ENCODE measurements at regions not wholly inside any gene's neighbourhood (a gene's known extent, or its start where the extent isn't known, plus 50 kb on each side); places are given as distances from the start of the nearest gene placed in this dataset.

DNA sequence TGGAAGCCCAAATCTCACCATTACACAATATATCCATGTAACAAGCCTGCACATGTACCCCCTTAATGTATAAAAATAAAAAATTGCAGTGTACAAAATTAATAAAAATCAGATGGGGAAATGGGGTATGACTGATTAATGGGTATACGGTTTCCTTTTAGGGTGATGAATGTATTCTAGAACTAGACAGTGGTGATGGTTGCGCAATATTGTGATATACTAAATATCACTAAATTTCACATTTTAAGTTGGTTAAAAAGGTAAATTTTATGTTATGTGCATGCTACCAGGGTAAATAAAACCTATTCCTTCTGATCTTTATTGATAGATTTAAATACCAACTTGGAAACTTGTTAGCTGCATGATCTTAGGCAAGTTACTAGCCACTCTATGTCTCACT lies 129.4 kb downstream of the SPANXA1 start:
- Histone ChIP-seq H2BK12ac (ENCODE audit: insufficient read length, low read depth, low read length) (no peak overlapping the region), H2AK5ac (ENCODE audit: insufficient read length, low read length) (no peak overlapping the region), H3K79me2 (ENCODE audit: insufficient read depth, low read length) (no peaks in the 10 kb centered on the region), H2BK20ac (ENCODE audit: low read depth, low read length, poor library complexity, severe bottlenecking) (no peak overlapping the region), H4K8ac (replicated peaks; ENCODE audit: insufficient read length, low read depth, low read length) (no peak overlapping the region), H2BK120ac (ENCODE audit: low read depth, low read length, poor library complexity, severe bottlenecking) (no peak overlapping the region), H3K4ac (ENCODE audit: low read depth, low read length) (no peak overlapping the region), H4K5ac (ENCODE audit: insufficient read length, low read depth, low read length) (no peak overlapping the region), H3K56ac (ENCODE audit: insufficient read length, low read depth, low read length) (no peak overlapping the region), H3K27ac (ENCODE audit: insufficient read length, low read depth, low read length) (no peak overlapping the region), H3K18ac (ENCODE audit: insufficient read length, low read depth, low read length) (no peak overlapping the region), H3K14ac (ENCODE audit: insufficient read depth, low read length) (no peak overlapping the region), H3K4me2 (ENCODE audit: insufficient read depth, insufficient read length, low read length) (no peak overlapping the region), H2BK15ac (ENCODE audit: low read depth, low read length) (no peak overlapping the region), H3T11ph (ENCODE audit: low read length) (no peak overlapping the region), H2AFZ (ENCODE audit: low read length) (no peak overlapping the region), H4K20me1 (ENCODE audit: control insufficient read depth, insufficient read depth, insufficient read length) (no peaks in the 10 kb centered on the region), H3K9me3 (ENCODE audit: control insufficient read depth, low read depth, low read length) (peaks cover 11% of the 10 kb centered on the region), H3K27me3 (ENCODE audit: insufficient read depth, low read length) (no peaks in the 10 kb centered on the region), H3K23ac (ENCODE audit: insufficient read length, low read depth, low read length) (no peak overlapping the region), H3K4me1 (ENCODE audit: insufficient read depth, low read length) (no peaks in the 10 kb centered on the region; the same call in 1 of the 2 replicates), H4K91ac (ENCODE audit: insufficient read length, low read depth, low read length) (no peak overlapping the region), H3K23me2 (ENCODE audit: insufficient read length, low read depth, low read length, poor library complexity, severe bottlenecking) (no peaks in the 10 kb centered on the region), H2BK5ac (ENCODE audit: insufficient read length, low read length) (no peak overlapping the region), H3K9ac (ENCODE audit: extremely low read depth, insufficient read length, low read length) (no peak overlapping the region), H3K79me1 (ENCODE audit: insufficient read depth, low read depth, low read length, poor library complexity, severe bottlenecking) (no peaks in the 10 kb centered on the region)
- Mint-ChIP-seq H3K27me3 (ENCODE audit: low read depth) (no peaks in the 10 kb centered on the region; the same call in 1 of the 2 replicates), H3K4me3 (no peak overlapping the region), H3K4me1 (no peaks in the 10 kb centered on the region), H3K9me3 (peaks cover 62 to 65% of the 10 kb centered on the region in 2 experiments), H3K36me3 (ENCODE audit: insufficient read depth in 1 of 3, low read depth in 3 of 3) (no peaks in the 10 kb centered on the region; a peak in 2 of 7 replicates), H3K27ac (no peak overlapping the region)
- DNase-seq = no peak
- WGBS (ENCODE audit: extremely low coverage, insufficient read length, low lambda C conversion rate) = no CpG with 5 or more reads among the region's 2 CpGs
- TF ChIP-seq CTCF (conservative IDR thresholded peaks at IDR 0.05) = no peak
